RCC 7860 (cell line): ENCODE measurements at regions not wholly inside any gene's neighbourhood (a gene's known extent, or its start where the extent isn't known, plus 50 kb on each side); places are given as distances from the start of the nearest gene placed in this dataset.

Experiments
- DNase-seq: peaks from one replicate; pipeline ENCODE4 v3.0.0-alpha.2; 2015; ENCODE audit warnings: low spot score
- FAIRE-seq: peaks from 2 replicates; lab custom pipeline; 2012; peaks lifted over from hg19 to GRCh38; lab: Jason Lieb, UNC

GRCh38 chr12:61808856-61809255 lies 451.3 kb upstream of the USP15 start:
- DNase-seq: peak; percentile 5
- FAIRE-seq: no peak

DNA sequence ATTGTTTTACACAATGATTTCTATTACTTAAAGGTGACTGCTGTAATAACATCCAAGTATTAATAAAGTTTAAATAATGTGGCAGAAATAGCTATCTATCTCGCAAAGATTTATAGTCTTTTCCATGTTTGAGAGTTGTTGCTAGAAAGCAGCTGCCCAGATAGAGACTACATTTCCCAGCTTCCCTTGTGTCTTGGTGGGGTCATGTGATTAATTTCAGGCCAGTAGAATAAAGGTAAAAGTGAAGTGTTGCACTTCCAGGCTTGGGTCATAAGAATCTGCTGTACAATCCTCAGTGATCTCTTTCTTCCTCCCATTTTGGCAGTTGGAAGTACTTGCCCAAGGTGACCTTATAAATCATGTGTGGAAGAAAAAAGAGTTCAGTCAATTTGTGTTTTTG lies 449.7 kb upstream of the USP15 start:
- DNase-seq: no peak
- FAIRE-seq: no peak

DNA sequence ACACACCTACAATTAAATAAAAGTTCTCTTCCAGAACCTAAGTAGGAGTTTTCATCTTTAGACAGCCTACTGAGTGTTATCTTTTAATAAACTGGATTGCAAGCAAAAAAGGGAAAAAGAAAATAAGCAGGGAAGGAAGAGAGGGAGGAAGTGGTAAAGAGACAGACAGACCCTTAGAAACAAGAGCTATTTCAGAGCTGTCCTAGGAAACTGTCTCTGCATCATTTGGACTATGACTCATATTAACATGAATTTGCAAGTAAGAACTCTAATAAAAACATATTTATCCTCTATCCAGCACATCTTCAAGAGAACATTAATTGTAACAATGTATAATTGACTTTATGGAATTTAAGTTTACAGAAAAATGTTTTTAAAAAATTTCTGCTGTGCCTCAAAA lies 438.8 kb upstream of the USP15 start:
- DNase-seq: no peak
- FAIRE-seq: no peak

DNA sequence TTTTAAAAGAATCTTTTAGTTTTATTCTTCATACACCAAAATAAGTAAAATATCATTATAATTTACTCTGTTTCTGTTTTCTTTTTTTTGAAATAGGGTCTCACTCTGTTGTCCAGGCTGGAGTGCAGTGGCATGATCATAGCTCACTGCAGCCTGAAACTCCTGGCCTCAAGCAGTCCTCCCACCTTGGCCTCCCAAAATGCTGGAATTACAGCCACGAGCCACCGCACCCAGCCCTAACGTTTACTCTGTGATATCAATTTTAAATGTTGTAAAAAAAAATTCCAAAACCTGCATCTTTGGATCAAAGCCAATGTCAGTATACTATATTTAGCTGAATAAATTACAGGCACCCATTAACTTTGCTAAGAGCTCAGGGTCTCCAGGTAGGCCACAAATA lies 437.1 kb upstream of the USP15 start:
- FAIRE-seq (no peak), DNase-seq (no peak)

DNA sequence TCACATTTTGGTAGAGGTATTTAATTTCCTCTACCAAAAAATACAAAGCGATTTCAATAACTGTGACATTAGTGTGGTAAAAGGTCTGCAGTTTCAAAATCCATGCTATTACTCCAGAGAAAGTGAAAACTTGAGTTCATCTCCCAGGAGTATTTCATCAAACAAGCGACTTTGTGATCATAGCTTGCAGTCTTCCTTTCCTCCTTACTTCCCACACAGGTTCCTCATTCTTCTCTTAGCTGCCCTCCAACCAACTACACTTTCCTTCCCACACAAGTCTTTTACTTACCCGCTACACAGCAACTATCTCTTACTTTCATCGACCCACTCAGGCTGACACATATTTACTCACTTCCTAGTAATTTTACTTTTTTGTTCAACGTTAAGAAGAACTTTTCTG lies 413.4 kb upstream of the USP15 start:
- DNase-seq (no peak), FAIRE-seq (no peak)

GRCh38 chr12:61848893-61849292 lies 411.3 kb upstream of the USP15 start:
- FAIRE-seq (no peak), DNase-seq (no peak)

GRCh38 chr12:61853945-61854344 lies 406.3 kb upstream of the USP15 start:
- DNase-seq (no peak), FAIRE-seq (no peak)

GRCh38 chr12:61854902-61855301 lies 405.3 kb upstream of the USP15 start:
- FAIRE-seq: no peak
- no peak for DNase-seq

- DNase-seq (no peak), FAIRE-seq (no peak)
Observed at GRCh38 chr12:61857968-61858367, 402.2 kb upstream of the USP15 start.

GRCh38 chr12:61860451-61860850 lies 399.8 kb upstream of the USP15 start:
- FAIRE-seq: no peak
- no peak for DNase-seq

GRCh38 chr12:61862986-61863385 lies 397.2 kb upstream of the USP15 start:
- no peak for FAIRE-seq
- DNase-seq: no peak

- FAIRE-seq (no peak), DNase-seq (no peak)
Observed at GRCh38 chr12:61863811-61864210, 396.4 kb upstream of the USP15 start.

- FAIRE-seq: no peak
- no peak for DNase-seq
Observed at GRCh38 chr12:61869796-61870195, 390.4 kb upstream of the USP15 start.

DNA sequence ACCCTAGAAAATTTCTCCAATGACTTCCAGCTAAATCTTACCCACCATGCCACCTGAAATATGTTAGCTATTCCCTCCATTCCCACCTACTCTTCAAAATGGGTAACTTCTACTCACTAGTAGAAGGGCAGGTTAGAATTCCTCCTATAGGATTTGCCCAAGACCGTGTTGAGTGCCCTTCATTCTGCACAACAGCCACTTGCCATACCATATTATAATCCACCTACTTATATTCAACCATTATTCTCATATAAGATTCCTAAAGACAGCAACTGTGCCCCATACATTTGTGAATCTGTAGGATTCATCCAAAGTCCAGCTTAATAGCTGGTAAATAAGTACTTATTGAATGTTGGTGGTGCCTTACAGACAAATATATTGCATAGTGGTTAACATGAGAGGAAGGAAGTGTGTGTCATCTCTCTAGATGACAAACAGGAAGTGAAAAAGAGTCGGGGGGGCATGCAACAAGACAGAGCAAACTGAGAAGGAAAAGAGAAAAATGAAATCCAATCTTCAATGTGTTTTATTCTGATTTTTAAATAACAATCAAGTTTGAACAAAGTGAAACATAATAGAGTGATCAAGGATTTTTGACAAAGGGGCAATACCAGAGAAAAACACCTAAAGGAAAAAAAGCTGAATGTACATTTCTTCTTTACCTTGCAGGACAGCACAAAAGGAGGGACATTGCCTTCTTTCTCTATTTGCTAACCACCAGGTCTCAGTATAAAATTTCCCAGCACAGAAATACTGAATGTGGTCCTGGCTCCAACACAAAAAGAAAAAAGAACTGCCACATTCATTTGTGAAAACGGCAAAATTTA lies 389.3 kb upstream of the USP15 start:
- no peak for DNase-seq
- FAIRE-seq: no peak

GRCh38 chr12:61871485-61871810 lies 388.8 kb upstream of the USP15 start:
- DNase-seq: no peak
- no peak for FAIRE-seq

DNA sequence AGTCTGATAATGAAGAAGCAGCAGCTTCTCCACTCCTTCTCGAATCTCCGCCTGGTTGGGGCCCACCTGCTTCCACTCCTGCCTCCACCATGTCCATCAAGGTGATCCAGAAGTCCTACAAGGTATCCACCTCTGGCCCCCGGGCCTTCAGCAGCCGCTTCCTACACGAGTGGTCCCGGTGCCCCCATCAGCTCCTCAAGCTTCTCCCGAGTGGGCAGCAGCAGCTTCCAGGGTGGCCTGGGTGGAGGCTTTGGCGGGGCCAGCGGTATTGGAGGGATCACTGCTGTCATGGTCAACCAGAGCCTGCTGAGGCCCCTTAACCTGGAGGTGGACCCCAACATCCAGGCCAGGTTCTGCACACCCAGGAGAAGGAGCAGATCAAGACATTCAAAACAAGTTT lies 381.0 kb upstream of the USP15 start:
- FAIRE-seq: no peak

DNA sequence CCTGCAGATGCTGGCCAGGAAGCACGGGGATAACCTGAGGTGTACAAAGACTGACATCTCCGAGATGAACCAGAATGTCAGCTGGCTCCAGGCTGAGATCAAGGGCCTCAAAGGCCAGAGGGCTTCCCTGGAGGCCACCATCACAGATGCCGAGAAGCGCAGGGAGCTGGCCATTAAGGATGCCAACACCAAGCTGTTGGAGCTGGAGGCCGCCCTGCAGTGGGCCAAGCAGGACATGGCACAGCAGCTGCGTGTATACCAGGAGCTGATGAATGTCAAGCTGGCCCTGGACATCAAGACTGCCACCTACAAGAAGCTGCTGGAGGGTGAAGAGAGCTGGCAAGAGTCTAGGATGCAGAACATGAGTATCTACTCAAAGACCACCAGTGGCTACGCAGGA lies 380.0 kb upstream of the USP15 start:
- no peak for DNase-seq
- FAIRE-seq: no peak

More for the DNA sequence above, 381.0 kb upstream of the USP15 start:
- DNase-seq: no peak

- DNase-seq (no peak), FAIRE-seq (no peak)
Observed at GRCh38 chr12:61891632-61892031, 368.6 kb upstream of the USP15 start.

GRCh38 chr12:61894168-61894567 lies 366.0 kb upstream of the USP15 start:
- no peak for FAIRE-seq
- no peak for DNase-seq

DNA sequence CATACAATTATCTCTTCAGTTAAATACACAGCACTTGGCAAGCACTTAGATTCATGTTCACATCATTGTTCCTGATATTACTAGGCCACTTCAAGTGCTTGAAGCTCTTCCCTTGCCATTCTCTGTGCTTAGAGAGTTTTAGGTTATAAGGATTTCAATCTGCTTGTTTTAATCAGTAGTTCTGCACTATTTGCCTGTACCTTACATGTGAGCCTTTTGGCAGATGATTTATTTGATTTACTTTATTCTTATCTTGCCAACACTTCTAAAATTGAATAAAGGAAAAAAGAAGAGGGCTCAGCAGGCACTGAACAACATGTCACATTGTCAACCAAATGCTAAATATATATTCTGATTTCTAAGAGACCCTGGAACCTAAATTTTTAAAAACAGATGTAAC lies 363.8 kb upstream of the USP15 start:
- DNase-seq (no peak), FAIRE-seq (no peak)

DNA sequence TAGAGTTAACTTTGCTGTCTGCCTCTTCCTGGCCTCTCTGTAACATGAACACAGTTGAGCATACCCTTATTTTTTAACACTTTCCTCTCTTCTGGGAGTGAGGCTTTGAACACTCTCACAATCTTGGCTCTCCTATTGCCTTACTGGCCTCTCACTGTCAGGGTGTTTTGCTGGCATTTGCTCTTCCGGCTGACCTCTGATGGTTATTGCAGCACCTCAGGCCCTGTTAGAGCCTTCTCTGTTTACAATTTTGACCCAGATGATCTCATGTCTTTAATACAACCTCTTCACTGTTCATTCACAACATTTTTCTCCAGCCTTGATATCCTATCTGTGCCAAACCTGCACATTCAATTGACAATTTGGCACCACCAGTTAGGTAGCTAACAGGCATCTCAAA lies 357.8 kb upstream of the USP15 start:
- no peak for DNase-seq
- no peak for FAIRE-seq

GRCh38 chr12:61911113-61911512 lies 349.1 kb upstream of the USP15 start:
- DNase-seq (no peak), FAIRE-seq (no peak)

DNA sequence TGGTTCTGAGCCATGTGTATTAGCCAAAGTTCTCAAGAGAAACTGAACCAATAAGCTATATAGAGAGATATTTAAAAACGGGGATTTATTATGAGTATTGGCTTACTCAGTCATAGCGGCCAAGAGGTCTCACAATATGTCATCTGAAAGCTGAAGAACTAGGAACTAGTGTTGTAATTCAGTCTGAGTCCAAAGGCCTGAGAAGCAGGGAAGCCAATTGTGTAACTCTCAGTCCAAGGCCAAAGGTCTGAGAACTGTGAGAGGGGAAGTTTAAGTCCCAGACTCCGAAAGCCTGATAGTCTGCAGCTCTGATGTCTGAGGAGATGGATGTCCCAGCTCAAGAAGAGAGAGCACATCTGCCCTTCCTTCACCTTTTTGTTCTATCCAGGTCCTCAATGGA lies 344.8 kb upstream of the USP15 start:
- no peak for DNase-seq
- FAIRE-seq: no peak
